Muscle of arm (tissue), 1 donor: ENCODE measurements at regions not wholly inside any gene's neighbourhood (a gene's known extent, or its start where the extent isn't known, plus 50 kb on each side); places are given as distances from the start of the nearest gene placed in this dataset.
"Not testable (repeated sequence)": the region's sequence is repeated elsewhere in the genome, so short reads cannot be mapped to it uniquely, and the experiment has no call there.

Source experiments
- DNase-seq: peaks from one replicate; pipeline ENCODE4 v3.0.0-alpha.2; 2013

GRCh38 chr6:43937236-43938177, 167.5 kb downstream of the VEGFA start:
- DNase-seq = no peak

DNA sequence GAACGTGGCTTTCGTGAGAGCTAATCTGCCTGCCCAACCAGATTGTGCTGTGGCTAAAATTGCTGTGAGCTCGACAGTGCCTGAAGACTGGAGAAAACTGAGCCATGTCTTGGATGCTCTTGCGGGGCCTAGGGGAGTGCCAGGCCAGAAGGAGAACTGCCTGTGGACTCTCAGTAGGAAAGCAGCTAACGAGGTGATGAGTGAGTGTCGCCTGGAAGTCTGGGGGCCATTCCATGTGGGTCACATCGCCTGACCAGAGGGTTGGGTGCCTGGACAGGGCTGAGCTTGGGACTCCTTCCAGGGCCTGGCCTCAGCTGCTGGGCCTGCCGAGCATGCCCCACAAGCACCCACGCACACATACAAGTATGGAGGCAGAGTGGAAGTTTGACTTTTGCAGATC, 166.5 kb downstream of the VEGFA start:
- DNase-seq = no peak

DNA sequence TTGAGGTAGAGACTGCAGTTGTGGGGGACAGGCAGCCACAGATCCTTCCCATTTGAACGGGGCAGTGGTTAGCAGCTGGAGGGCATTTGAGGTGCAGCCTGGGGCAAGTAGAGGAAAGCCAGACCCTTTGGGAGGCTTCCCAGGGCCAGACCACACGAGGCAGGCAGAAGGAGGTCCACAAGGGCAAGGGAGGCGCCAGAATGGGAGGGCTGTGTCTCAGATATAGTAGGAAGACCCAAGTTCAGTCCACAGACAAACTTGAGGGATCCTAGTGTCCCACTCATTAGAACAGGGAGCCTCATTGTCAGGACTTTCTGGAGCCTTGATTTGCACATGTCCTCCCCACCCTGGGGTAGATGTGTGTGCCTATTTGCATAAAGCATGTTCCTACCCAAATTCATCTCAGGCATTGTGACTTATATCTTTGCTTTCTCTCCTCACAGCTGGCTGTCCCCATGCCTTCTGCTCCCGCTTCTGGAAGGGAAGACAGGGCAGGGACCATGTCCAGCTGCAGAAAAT, 166.0 kb downstream of the VEGFA start:
- no peak for DNase-seq

GRCh38 chr6:43934803-43935602, 165.0 kb downstream of the VEGFA start:
- no peak for DNase-seq

GRCh38 chr6:43934183-43934802, 164.3 kb downstream of the VEGFA start:
- no peak for DNase-seq

DNA sequence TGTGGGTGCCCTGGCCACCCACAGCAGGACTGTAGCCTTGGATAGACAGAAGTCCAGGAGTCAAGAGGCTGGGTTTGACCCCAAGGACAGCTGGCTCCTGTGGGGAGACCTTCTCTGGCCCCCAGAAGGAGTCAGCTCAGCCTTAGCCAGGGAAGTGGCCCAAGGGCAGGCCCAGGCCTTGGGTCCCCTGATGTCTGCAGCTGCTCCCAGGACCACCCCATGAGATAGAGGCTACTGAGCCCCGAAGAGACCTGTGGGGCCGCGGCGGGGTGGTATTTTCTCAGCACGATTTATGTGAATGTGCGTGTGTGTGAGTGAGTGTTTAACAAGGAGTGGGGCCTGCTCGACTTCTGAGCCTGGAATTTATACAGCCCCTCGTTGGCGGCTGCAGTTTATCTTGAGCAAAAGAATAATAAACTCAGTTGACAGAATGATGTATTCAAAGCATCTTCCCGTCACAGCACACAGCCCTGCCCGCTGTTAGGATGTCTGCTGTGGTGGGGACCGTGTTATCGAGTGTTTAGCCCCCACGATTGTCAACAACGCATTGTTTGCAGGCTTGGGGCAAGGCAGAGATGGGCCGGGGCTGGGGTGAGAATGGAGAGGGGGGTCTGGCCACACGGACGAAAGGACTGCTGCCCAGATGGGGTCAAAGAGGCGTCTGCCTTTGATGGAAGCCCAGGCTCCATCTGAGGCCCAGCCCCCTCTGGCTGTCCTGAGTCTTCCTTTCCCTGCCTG, 163.3 kb downstream of the VEGFA start:
- no peak for DNase-seq

DNA sequence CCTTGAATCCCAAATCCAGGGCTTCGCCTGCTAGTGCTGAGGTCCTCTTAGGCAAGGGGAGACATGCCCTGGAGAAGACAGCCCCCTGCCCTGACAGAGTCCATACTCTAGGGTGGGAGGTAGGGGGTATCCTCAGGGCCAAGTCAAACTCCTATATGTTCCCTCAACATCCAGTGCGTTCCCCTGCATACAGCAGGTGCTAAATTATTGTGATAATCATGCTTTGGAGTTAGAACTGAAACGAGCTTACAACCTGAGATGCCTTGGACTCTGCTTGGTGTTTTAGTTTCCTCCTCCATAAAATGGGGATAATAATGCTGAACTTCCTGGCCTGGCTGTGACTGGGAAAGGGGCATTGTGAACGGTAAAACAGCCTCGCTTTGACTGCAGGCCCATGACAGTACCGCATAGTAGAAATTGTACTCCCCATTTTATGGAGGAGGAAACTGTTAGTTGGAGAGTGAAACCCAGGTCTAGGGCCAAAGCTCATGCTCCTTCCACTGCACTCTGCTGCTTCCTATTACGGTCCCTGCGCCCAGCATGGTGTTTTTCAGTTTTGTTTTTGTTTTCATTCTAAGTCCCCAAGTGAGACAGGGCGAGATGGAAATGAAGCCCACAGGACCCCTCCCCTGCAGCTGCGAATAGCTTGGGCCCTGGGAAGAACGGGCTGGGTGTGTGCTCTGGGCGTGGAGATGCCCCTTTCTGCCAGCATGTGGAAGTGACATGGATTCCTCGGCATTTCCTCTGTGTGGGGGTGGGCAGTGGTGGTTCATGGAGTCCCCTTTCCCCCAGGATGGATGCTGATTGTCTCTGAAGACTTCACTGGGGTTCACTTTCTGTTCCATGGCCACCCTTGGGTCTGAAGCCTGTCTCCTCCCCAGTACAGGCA, 162.5 kb downstream of the VEGFA start:
- DNase-seq = no peak

GRCh38 chr6:43931201-43931600, 161.2 kb downstream of the VEGFA start:
- DNase-seq = no peak

- DNase-seq = no peak
Observed at GRCh38 chr6:43930440-43931154, 160.6 kb downstream of the VEGFA start.

- no peak for DNase-seq
Observed at GRCh38 chr6:43929511-43929910, 159.5 kb downstream of the VEGFA start.

DNA sequence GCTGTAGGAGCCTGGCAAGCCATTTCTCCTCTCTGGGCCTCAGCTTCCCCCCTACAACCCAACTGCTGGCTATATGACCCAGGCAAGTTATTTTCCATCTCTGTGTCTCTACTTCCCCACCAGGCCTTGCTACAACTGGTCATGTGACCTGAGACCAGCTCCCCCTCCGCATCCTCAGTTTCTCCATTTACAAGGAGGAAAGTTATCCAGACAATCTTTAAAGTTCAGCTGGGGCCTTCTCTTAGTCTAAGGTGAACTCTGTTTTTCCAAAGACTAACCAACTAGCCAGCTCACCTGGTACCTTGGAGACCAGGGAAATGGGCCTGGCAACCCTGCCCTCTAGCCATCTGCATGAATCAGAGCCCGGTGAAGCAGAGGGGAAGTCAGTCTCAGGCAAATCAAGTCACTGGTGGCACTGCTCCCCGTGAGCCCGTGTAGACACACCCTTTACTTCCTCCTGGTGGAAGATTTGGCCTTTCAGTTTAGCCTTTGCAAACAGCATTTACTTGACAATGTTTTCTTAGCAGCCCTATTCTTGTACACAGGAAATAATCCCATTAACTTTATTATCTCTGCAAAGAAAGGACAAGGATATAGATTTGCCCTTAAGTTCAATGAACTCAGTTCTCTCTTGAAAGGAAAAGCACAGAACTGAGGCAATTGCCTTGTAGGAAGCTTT, 157.7 kb downstream of the VEGFA start:
- DNase-seq = no peak

DNA sequence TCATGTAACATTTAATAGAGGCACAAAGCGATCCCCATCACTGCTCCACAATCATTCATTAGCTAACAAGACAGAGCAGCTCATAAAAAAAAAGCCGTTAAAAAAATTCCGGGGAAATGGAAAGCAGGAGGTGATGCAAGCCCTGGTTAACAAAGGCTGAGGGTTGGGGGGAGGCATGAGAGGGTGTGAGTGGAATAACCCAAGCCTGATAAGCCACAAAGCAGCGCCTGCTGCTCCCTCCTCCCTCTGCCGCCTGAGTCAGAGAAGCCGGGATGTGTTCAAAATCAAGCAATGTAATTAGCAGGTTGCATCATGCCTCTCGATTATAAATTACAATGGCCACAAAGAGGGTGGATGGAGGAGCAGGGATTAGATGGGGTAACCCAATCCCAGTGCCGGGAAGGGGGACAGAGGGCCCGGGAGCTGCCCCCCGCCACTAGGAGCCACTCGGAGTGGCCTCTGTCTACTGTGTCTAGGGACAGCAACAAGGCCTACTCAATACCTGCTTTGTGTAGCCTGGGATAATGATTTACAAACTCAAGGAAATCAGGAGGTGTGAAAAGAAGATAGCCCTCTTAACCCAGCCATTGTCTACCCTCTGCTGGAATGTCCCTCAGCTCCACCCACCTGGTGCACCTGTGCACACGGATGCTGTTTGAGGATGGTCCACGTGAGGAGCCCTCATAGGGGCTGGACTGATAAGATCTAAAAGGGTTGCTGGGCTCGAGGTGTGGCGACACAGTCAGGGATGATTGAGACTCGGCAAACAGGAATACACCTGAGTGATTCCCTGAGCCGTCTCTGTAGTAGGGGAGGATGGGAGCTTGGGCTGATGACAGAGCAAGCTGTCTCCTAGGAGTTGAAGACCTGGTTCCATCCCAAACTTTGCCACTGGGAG, 156.9 kb downstream of the VEGFA start:
- no peak for DNase-seq

DNA sequence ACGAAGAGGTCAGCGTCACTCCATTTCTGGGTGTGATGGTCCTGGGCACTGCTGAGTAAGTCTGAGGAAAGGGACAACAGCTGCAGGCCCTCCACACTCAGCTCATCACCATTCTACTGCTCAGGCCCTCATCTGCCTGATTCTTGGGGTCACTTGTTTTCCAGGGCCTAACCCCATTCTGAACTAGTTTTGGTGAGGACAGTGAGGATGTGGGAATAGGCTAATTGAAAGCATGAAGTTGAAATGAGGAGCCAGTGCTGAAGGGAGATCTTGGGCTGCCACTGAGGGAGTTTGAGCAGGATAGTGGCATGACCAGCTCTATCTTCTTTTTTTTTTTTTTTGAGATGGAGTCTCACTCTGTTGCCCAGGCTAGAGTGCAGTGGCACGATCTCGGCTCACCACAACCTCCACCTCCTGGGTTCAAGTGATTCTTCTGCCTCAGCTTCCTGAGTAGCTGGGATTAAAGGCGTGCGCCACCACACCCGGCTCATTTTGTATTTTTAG, 155.7 kb downstream of the VEGFA start:
- DNase-seq = not testable (repeated sequence)

DNA sequence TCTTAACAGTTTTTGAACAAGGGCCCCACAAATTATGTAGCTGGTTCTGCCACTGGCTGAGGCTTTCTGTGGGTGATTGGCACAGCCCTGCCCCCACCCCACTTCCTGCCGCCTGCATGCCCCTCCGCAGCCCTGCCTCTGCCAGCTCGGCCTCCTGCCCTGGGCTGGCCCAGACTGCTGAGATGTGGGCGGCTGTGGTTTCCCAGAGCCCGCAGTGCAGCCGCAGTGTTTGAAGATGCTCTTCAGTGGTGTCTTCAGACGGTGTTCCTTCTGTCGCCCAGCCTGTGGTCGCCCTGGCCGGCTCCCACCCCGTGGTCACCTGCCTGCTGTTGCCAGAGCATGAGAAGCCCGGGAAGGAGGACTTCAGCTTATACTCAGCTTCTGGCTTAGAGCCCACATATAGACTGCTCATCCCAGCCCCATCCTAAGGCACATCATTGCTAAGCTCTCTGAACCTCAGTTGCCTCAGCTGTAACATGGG, 154.3 kb downstream of the VEGFA start:
- DNase-seq = no peak

DNA sequence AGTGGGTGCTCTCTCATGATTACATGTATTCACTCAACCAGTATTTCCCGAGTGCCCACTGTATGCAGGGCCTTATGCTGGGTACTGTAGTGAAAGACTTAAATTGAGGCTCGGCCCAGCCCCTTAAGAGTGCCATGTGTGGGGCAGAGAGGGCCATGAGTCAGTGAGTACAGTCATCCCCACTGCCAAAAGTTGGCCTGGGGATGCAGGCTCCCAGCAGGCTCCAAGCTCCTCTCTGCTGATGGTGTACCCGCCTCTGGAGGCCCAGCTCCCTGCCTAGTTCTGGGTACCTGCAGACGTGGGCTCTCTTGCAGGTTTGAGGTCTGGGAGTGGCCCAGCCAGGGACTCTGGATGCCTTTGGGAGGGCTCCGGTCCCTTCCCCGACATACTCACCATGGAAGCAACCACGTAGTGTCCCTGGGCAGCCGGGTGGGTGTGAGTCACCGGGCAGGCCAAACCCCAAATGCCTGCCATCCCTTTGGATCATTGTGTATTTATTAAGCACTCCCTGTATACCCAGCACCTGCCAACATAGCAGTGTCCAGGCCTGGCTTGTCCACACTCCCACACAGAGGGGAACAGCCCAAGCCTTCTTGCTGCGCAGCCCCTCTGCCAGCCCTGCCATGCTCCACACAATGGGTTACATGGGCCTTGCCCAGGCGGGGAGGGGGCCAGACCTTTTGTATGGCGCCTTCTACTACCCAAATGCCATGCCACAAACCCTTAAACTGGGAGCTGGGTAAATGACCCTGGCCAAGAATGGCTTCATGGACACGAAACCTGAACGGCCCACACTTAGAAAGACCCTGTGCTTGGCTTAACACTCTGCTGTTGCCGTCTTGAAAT, 153.6 kb downstream of the VEGFA start:
- DNase-seq = no peak
